Astrocyte (in vitro differentiated cells and primary cell): ENCODE measurements at regions not wholly inside any gene's neighbourhood (a gene's known extent, or its start where the extent isn't known, plus 50 kb on each side); places are given as distances from the start of the nearest gene placed in this dataset.

Source experiments
- CTCF ChIP-seq: IDR thresholded peaks from 2 replicates; pipeline ENCODE4 v1.5.1; 2011; ENCODE audit warnings: low read depth, mild to moderate bottlenecking, inconsistent platforms, low read length, moderate library complexity; ENCODE audit not compliant: insufficient read depth
- EZH2 ChIP-seq: IDR thresholded peaks from 2 replicates; pipeline ENCODE4 v1.6.1; 2012; ENCODE audit warnings: mild to moderate bottlenecking, low read length, inconsistent platforms; ENCODE audit not compliant: insufficient read depth

DNA sequence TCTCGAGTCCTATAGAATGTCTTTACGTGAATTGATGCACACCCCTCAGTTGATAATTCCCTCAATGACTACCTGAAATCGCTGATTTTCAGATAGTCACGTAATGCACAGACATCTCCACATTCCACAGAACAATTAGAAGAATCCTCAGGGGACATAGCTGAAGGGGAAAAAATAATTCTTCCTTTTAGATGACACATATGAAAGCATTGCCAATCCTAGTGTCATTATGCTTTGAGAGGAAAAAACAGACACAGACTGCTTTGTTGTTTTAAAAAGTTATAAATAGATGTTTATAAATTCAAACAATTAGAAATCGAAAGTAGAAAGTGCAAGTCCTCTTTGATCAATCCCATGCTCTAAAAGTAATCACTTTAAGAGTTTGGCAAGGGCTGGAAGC, 100.6 kb upstream of the FN1 start:
- TF ChIP-seq CTCF = no peak
- no peak for TF ChIP-seq EZH2
